PC-9 (cell line): ENCODE measurements at regions not wholly inside any gene's neighbourhood (a gene's known extent, or its start where the extent isn't known, plus 50 kb on each side); places are given as distances from the start of the nearest gene placed in this dataset.

Source experiments
- EZH2 ChIP-seq: fragments of 200-600 bp; sonication (generic); IDR thresholded peaks from 2 replicates; pipeline ENCODE4 v1.8.0; 2017; ENCODE audit warnings: antibody characterized with exemption, low read depth
- TF ChIP-seq, protein P1 (sequence below): fragments of 200-600 bp; sonication (generic); conservative IDR thresholded peaks from 2 replicates; pipeline ENCODE4 v1.6.1; 2017; ENCODE audit warnings: mixed run types, antibody characterized with exemption, mild to moderate bottlenecking, moderate library complexity

DNA sequence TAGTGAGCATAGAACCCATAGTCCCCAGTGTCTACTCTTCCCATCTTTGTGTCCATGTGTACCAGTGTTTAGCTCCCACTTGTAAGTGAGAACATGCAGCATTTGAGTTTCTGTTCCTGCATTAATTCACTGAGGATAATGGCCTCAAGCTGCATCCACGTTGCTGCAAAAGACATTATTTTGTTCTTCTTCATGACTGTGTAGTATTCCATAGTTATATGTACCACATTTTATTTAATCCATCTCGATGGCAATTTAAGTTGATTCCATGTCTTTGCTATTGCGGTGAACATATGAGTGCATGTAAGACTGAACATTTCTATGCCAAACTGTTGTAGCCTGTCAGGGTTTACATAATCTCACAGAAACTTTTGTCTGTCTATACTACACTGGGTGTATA, 237.2 kb downstream of the IPO8 start:
- TF ChIP-seq, protein P1, sequence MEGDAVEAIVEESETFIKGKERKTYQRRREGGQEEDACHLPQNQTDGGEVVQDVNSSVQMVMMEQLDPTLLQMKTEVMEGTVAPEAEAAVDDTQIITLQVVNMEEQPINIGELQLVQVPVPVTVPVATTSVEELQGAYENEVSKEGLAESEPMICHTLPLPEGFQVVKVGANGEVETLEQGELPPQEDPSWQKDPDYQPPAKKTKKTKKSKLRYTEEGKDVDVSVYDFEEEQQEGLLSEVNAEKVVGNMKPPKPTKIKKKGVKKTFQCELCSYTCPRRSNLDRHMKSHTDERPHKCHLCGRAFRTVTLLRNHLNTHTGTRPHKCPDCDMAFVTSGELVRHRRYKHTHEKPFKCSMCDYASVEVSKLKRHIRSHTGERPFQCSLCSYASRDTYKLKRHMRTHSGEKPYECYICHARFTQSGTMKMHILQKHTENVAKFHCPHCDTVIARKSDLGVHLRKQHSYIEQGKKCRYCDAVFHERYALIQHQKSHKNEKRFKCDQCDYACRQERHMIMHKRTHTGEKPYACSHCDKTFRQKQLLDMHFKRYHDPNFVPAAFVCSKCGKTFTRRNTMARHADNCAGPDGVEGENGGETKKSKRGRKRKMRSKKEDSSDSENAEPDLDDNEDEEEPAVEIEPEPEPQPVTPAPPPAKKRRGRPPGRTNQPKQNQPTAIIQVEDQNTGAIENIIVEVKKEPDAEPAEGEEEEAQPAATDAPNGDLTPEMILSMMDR, result no peak
- TF ChIP-seq EZH2, result no peak
